ENCODE measurements at regions not wholly inside any gene's neighbourhood (a gene's known extent, or its start where the extent isn't known, plus 50 kb on each side); places are given as distances from the start of the nearest gene placed in this dataset.

GRCh38 chr11:95702526-95702925 is 87.1 kb downstream of the FAM76B start (continued):
- no peak for TF ChIP-seq MEF2A (IDR thresholded peaks at IDR 0.05; ENCODE audit: borderline replicate concordance, low read depth)
- TF ChIP-seq POLR2AphosphoS5 (IDR thresholded peaks at IDR 0.05; ENCODE audit: low read depth, low read length): peak; percentile 77; the same call in 1 of the 2 replicates
- TF ChIP-seq ELF1 (IDR thresholded peaks at IDR 0.05): no peak
- TF ChIP-seq, protein P1, sequence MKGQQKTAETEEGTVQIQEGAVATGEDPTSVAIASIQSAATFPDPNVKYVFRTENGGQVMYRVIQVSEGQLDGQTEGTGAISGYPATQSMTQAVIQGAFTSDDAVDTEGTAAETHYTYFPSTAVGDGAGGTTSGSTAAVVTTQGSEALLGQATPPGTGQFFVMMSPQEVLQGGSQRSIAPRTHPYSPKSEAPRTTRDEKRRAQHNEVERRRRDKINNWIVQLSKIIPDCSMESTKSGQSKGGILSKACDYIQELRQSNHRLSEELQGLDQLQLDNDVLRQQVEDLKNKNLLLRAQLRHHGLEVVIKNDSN (IDR thresholded peaks at IDR 0.05; ENCODE audit: borderline replicate concordance, low read depth): no peak
- TF ChIP-seq RAD21 (IDR thresholded peaks at IDR 0.05; ENCODE audit: low read length): no peak
- TF ChIP-seq IRF3 (IDR thresholded peaks at IDR 0.05; ENCODE audit: low read depth, low read length): no peak
- TF ChIP-seq TCF12 (IDR thresholded peaks at IDR 0.05): peak; percentile 87
- TF ChIP-seq MXI1 (IDR thresholded peaks at IDR 0.05; ENCODE audit: low read depth, low read length): no peak
- no peak for TF ChIP-seq CHD2 (IDR thresholded peaks at IDR 0.05; ENCODE audit: low read length, partially characterized antibody)
- TF ChIP-seq, protein P2, sequence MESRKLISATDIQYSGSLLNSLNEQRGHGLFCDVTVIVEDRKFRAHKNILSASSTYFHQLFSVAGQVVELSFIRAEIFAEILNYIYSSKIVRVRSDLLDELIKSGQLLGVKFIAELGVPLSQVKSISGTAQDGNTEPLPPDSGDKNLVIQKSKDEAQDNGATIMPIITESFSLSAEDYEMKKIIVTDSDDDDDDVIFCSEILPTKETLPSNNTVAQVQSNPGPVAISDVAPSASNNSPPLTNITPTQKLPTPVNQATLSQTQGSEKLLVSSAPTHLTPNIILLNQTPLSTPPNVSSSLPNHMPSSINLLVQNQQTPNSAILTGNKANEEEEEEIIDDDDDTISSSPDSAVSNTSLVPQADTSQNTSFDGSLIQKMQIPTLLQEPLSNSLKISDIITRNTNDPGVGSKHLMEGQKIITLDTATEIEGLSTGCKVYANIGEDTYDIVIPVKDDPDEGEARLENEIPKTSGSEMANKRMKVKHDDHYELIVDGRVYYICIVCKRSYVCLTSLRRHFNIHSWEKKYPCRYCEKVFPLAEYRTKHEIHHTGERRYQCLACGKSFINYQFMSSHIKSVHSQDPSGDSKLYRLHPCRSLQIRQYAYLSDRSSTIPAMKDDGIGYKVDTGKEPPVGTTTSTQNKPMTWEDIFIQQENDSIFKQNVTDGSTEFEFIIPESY (IDR thresholded peaks at IDR 0.05; ENCODE audit: borderline replicate concordance, low read depth): no peak
- TF ChIP-seq NRF1 (IDR thresholded peaks at IDR 0.05; ENCODE audit: low read depth, low read length): no peak
- TF ChIP-seq TEAD4 (IDR thresholded peaks at IDR 0.05; ENCODE audit: borderline replicate concordance, insufficient read depth): peak; percentile 70; the same call in 1 of the 2 replicates
- peak; percentile 96 for TF ChIP-seq JUND (IDR thresholded peaks at IDR 0.05)
- TF ChIP-seq, protein P3, sequence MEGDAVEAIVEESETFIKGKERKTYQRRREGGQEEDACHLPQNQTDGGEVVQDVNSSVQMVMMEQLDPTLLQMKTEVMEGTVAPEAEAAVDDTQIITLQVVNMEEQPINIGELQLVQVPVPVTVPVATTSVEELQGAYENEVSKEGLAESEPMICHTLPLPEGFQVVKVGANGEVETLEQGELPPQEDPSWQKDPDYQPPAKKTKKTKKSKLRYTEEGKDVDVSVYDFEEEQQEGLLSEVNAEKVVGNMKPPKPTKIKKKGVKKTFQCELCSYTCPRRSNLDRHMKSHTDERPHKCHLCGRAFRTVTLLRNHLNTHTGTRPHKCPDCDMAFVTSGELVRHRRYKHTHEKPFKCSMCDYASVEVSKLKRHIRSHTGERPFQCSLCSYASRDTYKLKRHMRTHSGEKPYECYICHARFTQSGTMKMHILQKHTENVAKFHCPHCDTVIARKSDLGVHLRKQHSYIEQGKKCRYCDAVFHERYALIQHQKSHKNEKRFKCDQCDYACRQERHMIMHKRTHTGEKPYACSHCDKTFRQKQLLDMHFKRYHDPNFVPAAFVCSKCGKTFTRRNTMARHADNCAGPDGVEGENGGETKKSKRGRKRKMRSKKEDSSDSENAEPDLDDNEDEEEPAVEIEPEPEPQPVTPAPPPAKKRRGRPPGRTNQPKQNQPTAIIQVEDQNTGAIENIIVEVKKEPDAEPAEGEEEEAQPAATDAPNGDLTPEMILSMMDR (IDR thresholded peaks at IDR 0.05): no peak
- no peak for TF ChIP-seq GATA2 (CRISPR knock-in tag; IDR thresholded peaks at IDR 0.05)
- peak; percentile 20; the same call in 1 of the 2 replicates for TF ChIP-seq SIN3A (IDR thresholded peaks at IDR 0.05; ENCODE audit: borderline replicate concordance, low read depth, low read length)
- TF ChIP-seq, protein P4, sequence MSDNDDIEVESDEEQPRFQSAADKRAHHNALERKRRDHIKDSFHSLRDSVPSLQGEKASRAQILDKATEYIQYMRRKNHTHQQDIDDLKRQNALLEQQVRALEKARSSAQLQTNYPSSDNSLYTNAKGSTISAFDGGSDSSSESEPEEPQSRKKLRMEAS (IDR thresholded peaks at IDR 0.05; ENCODE audit: low read depth): no peak
- TF ChIP-seq, protein P5, sequence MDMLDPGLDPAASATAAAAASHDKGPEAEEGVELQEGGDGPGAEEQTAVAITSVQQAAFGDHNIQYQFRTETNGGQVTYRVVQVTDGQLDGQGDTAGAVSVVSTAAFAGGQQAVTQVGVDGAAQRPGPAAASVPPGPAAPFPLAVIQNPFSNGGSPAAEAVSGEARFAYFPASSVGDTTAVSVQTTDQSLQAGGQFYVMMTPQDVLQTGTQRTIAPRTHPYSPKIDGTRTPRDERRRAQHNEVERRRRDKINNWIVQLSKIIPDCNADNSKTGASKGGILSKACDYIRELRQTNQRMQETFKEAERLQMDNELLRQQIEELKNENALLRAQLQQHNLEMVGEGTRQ (IDR thresholded peaks at IDR 0.05; ENCODE audit: borderline replicate concordance, low read depth, low read length): no peak
- no peak for TF ChIP-seq FOXJ3 (CRISPR knock-in tag; IDR thresholded peaks at IDR 0.05)
- no peak for TF ChIP-seq RFX5 (IDR thresholded peaks at IDR 0.05; ENCODE audit: low read length)
